ENCODE measurements at regions not wholly inside any gene's neighbourhood (a gene's known extent, or its start where the extent isn't known, plus 50 kb on each side); places are given as distances from the start of the nearest gene placed in this dataset.
A peak's percentile ranks its signal among the peaks of the same experiment; 100 is the strongest.

DNA sequence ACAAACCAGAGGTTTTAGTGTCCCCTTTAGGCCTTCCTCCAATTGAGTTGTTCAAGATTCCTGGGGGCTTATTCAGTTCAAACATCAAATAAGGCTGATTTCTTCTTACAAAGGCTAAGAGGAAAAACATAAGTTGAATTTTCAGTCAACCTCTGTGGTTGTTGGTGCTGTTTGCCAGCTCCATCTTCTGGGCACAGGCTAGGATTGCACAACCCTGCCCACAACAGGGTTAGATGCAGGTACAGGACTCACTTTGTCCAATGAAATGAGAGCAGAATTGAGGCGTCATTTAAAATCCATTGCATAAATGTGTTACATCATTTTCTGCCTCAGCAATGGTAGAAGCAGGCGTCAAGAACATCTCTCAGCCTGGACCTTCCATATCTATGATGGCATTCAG, 173.3 kb downstream of the PMP22 start:
- H3K79me2 ChIP-seq (ENCODE audit: insufficient read depth, low read length): no peaks in the 10 kb centered on the region
- no peaks in the 10 kb centered on the region for H4K20me1 ChIP-seq (ENCODE audit: insufficient read depth, low read length)
- no peaks in the 10 kb centered on the region for H3K4me1 ChIP-seq (ENCODE audit: insufficient read depth, low read length)
- H2AFZ ChIP-seq (ENCODE audit: low read length): no peak overlapping the region
- H3K4me3 ChIP-seq (ENCODE audit: insufficient read depth, low read length): no peak overlapping the region
- TF ChIP-seq, protein P1, sequence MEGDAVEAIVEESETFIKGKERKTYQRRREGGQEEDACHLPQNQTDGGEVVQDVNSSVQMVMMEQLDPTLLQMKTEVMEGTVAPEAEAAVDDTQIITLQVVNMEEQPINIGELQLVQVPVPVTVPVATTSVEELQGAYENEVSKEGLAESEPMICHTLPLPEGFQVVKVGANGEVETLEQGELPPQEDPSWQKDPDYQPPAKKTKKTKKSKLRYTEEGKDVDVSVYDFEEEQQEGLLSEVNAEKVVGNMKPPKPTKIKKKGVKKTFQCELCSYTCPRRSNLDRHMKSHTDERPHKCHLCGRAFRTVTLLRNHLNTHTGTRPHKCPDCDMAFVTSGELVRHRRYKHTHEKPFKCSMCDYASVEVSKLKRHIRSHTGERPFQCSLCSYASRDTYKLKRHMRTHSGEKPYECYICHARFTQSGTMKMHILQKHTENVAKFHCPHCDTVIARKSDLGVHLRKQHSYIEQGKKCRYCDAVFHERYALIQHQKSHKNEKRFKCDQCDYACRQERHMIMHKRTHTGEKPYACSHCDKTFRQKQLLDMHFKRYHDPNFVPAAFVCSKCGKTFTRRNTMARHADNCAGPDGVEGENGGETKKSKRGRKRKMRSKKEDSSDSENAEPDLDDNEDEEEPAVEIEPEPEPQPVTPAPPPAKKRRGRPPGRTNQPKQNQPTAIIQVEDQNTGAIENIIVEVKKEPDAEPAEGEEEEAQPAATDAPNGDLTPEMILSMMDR (IDR thresholded peaks at IDR 0.05; ENCODE audit: extremely low read depth, low read depth, low read length): no peak
- peaks cover 8% of the 10 kb centered on the region for H3K27me3 ChIP-seq (ENCODE audit: insufficient read depth, low read length)
- H3K27ac ChIP-seq (ENCODE audit: low read depth, low read length): no peak overlapping the region
- H3K4me2 ChIP-seq (ENCODE audit: insufficient read depth, low read length): no peak overlapping the region
- H3K36me3 ChIP-seq (ENCODE audit: insufficient read depth, low read length): no peaks in the 10 kb centered on the region
- DNase-seq (ENCODE audit: insufficient read length, low spot score, missing footprints): no peak
- no peaks in the 10 kb centered on the region for H3K9me3 ChIP-seq (ENCODE audit: low read depth, low read length)

DNA sequence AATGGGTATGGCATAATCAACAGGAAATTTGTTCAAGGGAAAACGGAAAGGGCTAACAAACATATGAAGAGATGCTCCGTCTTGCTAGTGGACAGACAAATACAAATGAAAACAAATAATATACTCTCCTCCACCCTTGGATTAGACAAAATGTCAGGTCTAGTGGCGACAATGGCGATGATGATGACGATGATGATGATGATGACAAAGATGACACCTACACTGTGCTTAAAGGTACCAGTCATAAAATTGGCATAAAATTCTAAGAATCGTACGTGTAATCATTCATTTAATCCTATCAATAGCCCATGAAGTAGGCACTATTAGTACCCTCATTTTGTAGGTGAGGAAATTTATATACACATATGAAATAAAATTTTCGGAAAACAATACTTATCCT, 174.6 kb downstream of the PMP22 start:
- Histone ChIP-seq H3K79me2 (ENCODE audit: insufficient read depth, low read length) (no peaks in the 10 kb centered on the region), H3K4me3 (ENCODE audit: insufficient read depth, low read length) (no peak overlapping the region), H2AFZ (ENCODE audit: low read length) (no peak overlapping the region), H3K27me3 (ENCODE audit: insufficient read depth, low read length) (peaks cover 8% of the 10 kb centered on the region), H4K20me1 (ENCODE audit: insufficient read depth, low read length) (no peaks in the 10 kb centered on the region), H3K4me2 (ENCODE audit: insufficient read depth, low read length) (no peak overlapping the region), H3K27ac (ENCODE audit: low read depth, low read length) (no peak overlapping the region), H3K36me3 (ENCODE audit: insufficient read depth, low read length) (no peaks in the 10 kb centered on the region), H3K9me3 (ENCODE audit: low read depth, low read length) (no peaks in the 10 kb centered on the region), H3K4me1 (ENCODE audit: insufficient read depth, low read length) (no peaks in the 10 kb centered on the region)
- TF ChIP-seq, protein P1 (IDR thresholded peaks at IDR 0.05; ENCODE audit: extremely low read depth, low read depth, low read length): no peak
- no peak for DNase-seq (ENCODE audit: insufficient read length, low spot score, missing footprints)

DNA sequence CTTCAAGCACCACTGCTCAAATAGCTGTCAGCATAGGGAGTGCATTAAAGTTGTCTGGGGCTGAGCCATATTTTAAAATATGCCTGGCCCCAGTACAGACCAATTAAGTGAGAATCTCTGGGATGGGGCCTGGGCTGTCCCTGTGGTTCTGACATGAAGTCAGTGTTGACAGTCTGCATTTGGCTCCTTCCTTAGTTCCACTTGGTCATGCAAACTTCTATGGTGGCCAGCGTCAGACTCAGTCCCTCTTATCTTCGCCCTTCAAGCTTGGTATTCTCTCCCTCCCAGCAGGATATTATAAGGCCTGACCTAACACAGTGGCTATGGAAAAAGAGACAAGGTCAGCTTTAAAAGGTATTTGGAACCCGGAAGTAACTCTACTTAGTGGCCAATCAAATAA, 177.2 kb downstream of the PMP22 start:
- H3K36me3 ChIP-seq (ENCODE audit: insufficient read depth, low read length): no peaks in the 10 kb centered on the region
- H3K9me3 ChIP-seq (ENCODE audit: low read depth, low read length): no peaks in the 10 kb centered on the region
- no peaks in the 10 kb centered on the region for H3K79me2 ChIP-seq (ENCODE audit: insufficient read depth, low read length)
- no peaks in the 10 kb centered on the region for H3K4me1 ChIP-seq (ENCODE audit: insufficient read depth, low read length)
- H3K4me3 ChIP-seq (ENCODE audit: insufficient read depth, low read length): no peak overlapping the region
- no peak overlapping the region for H3K27ac ChIP-seq (ENCODE audit: low read depth, low read length)
- H3K27me3 ChIP-seq (ENCODE audit: insufficient read depth, low read length): peaks cover 15% of the 10 kb centered on the region
- H3K4me2 ChIP-seq (ENCODE audit: insufficient read depth, low read length): no peak overlapping the region
- TF ChIP-seq, protein P1 (IDR thresholded peaks at IDR 0.05; ENCODE audit: extremely low read depth, low read depth, low read length): no peak
- DNase-seq (ENCODE audit: insufficient read length, low spot score, missing footprints): no peak
- no peak overlapping the region for H2AFZ ChIP-seq (ENCODE audit: low read length)
- H4K20me1 ChIP-seq (ENCODE audit: insufficient read depth, low read length): no peaks in the 10 kb centered on the region

DNA sequence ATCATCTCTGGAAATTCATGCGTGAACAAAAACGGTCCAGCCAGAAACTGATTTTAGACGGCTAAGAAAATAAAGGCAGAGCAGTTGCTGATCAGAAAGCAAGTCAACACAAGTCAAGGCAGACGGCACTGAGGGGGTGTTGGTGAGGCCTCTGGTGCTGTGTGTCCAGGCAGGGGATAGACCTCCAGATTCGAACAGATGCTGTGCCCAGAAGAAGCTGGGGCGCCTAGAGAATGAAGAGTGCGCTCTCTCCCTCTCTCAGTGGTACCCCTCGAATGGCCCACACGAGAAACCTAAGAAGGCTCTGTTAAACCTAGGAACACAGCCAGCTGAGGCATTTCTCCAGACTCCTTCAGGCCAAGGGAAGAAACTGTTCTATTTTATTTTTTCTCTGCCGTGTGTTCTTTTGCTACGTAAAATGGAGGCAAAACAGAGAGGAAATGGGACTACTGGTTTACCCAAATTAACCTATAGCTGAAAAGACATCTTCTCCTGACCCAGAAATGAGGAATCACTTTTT, 178.3 kb downstream of the PMP22 start:
- no peak overlapping the region for H2AFZ ChIP-seq (ENCODE audit: low read length)
- TF ChIP-seq, protein P1 (IDR thresholded peaks at IDR 0.05; ENCODE audit: extremely low read depth, low read depth, low read length): no peak

More for the DNA sequence above, 178.3 kb downstream of the PMP22 start:
- no peaks in the 10 kb centered on the region for H3K4me1 ChIP-seq (ENCODE audit: insufficient read depth, low read length)
- no peaks in the 10 kb centered on the region for H3K79me2 ChIP-seq (ENCODE audit: insufficient read depth, low read length)
- no peak overlapping the region for H3K4me3 ChIP-seq (ENCODE audit: insufficient read depth, low read length)
- H3K4me2 ChIP-seq (ENCODE audit: insufficient read depth, low read length): no peak overlapping the region
- no peak overlapping the region for H3K27ac ChIP-seq (ENCODE audit: low read depth, low read length)
- H3K27me3 ChIP-seq (ENCODE audit: insufficient read depth, low read length): peaks cover 22% of the 10 kb centered on the region
- H4K20me1 ChIP-seq (ENCODE audit: insufficient read depth, low read length): no peaks in the 10 kb centered on the region
- peak; percentile 8 for DNase-seq (ENCODE audit: insufficient read length, low spot score, missing footprints)
- H3K36me3 ChIP-seq (ENCODE audit: insufficient read depth, low read length): no peaks in the 10 kb centered on the region
- no peaks in the 10 kb centered on the region for H3K9me3 ChIP-seq (ENCODE audit: low read depth, low read length)
